GM23338 (cell line): ENCODE measurements at regions not wholly inside any gene's neighbourhood (a gene's known extent, or its start where the extent isn't known, plus 50 kb on each side); places are given as distances from the start of the nearest gene placed in this dataset.

ENCODE experiments used
- ATAC-seq: fragments of 200-7000 bp; cut with Tn5 transposase; 3 replicates; pipeline ENCODE4 v1.9.1; 2020
- DNase-seq: peaks from one replicate; pipeline ENCODE4 v3.0.0-alpha.2; 2015; ENCODE audit warnings: low spot score
- H2AFZ ChIP-seq: fragments of 200-600 bp; sonication (generic); 2 replicates; pipeline ENCODE4 v1.8.0; 2016; ENCODE audit warnings: antibody characterized with exemption, mild to moderate bottlenecking, moderate library complexity
- H3F3A ChIP-seq: fragments of 200-600 bp; sonication (generic); replicated peaks from 2 replicates; pipeline ENCODE4 v1.8.0; 2017; ENCODE audit warnings: antibody characterized with exemption, mixed run types, low read depth
- H3K27ac ChIP-seq: fragments of 200-600 bp; sonication (generic); 2 replicates; pipeline ENCODE4 v1.6.1; 2016; ENCODE audit warnings: low read depth
- H3K27me3 ChIP-seq: fragments of 200-600 bp; sonication (generic); 2 replicates; pipeline ENCODE4 v1.8.0; 2016; ENCODE audit warnings: mild to moderate bottlenecking, mixed run types, moderate library complexity; ENCODE audit not compliant: insufficient read depth
- H3K36me3 ChIP-seq: fragments of 200-600 bp; sonication (generic); 2 replicates; pipeline ENCODE4 v1.8.0; 2016; ENCODE audit warnings: mild to moderate bottlenecking; ENCODE audit not compliant: insufficient read depth
- H3K4me1 ChIP-seq: fragments of 200-600 bp; sonication (generic); 2 replicates; pipeline ENCODE4 v1.8.0; 2016; ENCODE audit warnings: mild to moderate bottlenecking, moderate library complexity; ENCODE audit not compliant: insufficient read depth
- H3K4me2 ChIP-seq: fragments of 200-600 bp; sonication (generic); 2 replicates; pipeline ENCODE4 v1.7.1; 2017; ENCODE audit warnings: mixed run types
- H3K4me3 ChIP-seq: fragments of 200-600 bp; sonication (generic); 2 replicates; pipeline ENCODE4 v1.6.1; 2016; ENCODE audit warnings: mixed run types
- H3K79me2 ChIP-seq: fragments of 200-600 bp; sonication (generic); replicated peaks from 2 replicates; pipeline ENCODE4 v1.8.0; 2017; ENCODE audit warnings: mild to moderate bottlenecking; ENCODE audit not compliant: insufficient read depth
- H3K9me2 ChIP-seq: fragments of 200-600 bp; sonication (generic); 2 replicates; pipeline ENCODE4 v1.8.0; 2017; ENCODE audit not compliant: insufficient read depth
- H4K20me1 ChIP-seq: fragments of 200-600 bp; sonication (generic); replicated peaks from 2 replicates; pipeline ENCODE4 v1.8.0; 2017; ENCODE audit warnings: mild to moderate bottlenecking; ENCODE audit not compliant: insufficient read depth
- H3K27ac Mint-ChIP-seq: 2 replicates; pipeline ENCODE4 v1.8.0; 2020; ENCODE audit warnings: inconsistent platforms, mild to moderate bottlenecking, moderate library complexity, mixed read lengths
- H3K27me3 Mint-ChIP-seq: 3 replicates; pipeline ENCODE4 v1.8.0; 2022; ENCODE audit warnings: low read depth, mild to moderate bottlenecking, moderate library complexity, mixed read lengths, inconsistent platforms; ENCODE audit not compliant: insufficient read depth, poor library complexity
- H3K36me3 Mint-ChIP-seq: 3 replicates; pipeline ENCODE4 v1.8.0; 2021; ENCODE audit warnings: low read depth, mild to moderate bottlenecking, inconsistent platforms, moderate library complexity, mixed read lengths
- H3K4me1 Mint-ChIP-seq: 3 replicates; pipeline ENCODE4 v1.8.0; 2020; ENCODE audit warnings: mild to moderate bottlenecking, inconsistent platforms, mixed read lengths
- H3K4me3 Mint-ChIP-seq: 3 replicates; pipeline ENCODE4 v1.8.0; 2021; ENCODE audit warnings: moderate library complexity, mild to moderate bottlenecking, inconsistent platforms, mixed read lengths
- H3K9me3 Mint-ChIP-seq: 3 replicates; pipeline ENCODE4 v1.8.0; 2020; ENCODE audit warnings: moderate library complexity, mild to moderate bottlenecking, inconsistent platforms, mixed read lengths
- CREB1 ChIP-seq: fragments of 250-450 bp; sonication (Bioruptor Pico); IDR thresholded peaks from 2 replicates; pipeline ENCODE4 v1.5.0; 2020; ENCODE audit warnings: low read depth, mild to moderate bottlenecking, moderate library complexity
- EZH2 ChIP-seq: fragments of 200-600 bp; sonication (generic); IDR thresholded peaks from one replicate; pipeline ENCODE4 v1.8.0; 2017; ENCODE audit warnings: antibody characterized with exemption, mild to moderate bottlenecking, low read depth; ENCODE audit not compliant: unreplicated experiment
- EZH2phosphoT487 ChIP-seq: fragments of 200-600 bp; sonication (generic); IDR thresholded peaks from one replicate; pipeline ENCODE4 v1.8.1; 2018; ENCODE audit warnings: antibody characterized with exemption; ENCODE audit not compliant: unreplicated experiment
- JUNB ChIP-seq: IDR thresholded peaks from one replicate; pipeline ENCODE4 v1.6.1; 2016; ENCODE audit warnings: antibody characterized with exemption; ENCODE audit not compliant: unreplicated experiment
- NANOG ChIP-seq: IDR thresholded peaks from 2 replicates; pipeline ENCODE4 v1.6.1; 2016; ENCODE audit warnings: antibody characterized with exemption, borderline replicate concordance
- POLR2AphosphoS5 ChIP-seq: IDR thresholded peaks from 2 replicates; pipeline ENCODE4 v1.6.1; 2016; ENCODE audit warnings: antibody characterized with exemption, low read depth
- STAT1 ChIP-seq: IDR thresholded peaks from one replicate; pipeline ENCODE4 v1.6.1; 2016; ENCODE audit warnings: antibody characterized with exemption; ENCODE audit not compliant: unreplicated experiment
- ZNF114 ChIP-seq: fragments of 250-450 bp; sonication (Bioruptor Pico); IDR thresholded peaks from 2 replicates; pipeline ENCODE4 v1.5.0; 2020; ENCODE audit warnings: mild to moderate bottlenecking, moderate library complexity
- ZNF331 ChIP-seq: fragments of 250-450 bp; sonication (Bioruptor Pico); IDR thresholded peaks from 2 replicates; pipeline ENCODE4 v1.5.0; 2020; ENCODE audit warnings: low read depth, mild to moderate bottlenecking, moderate library complexity
- TF ChIP-seq, protein P1 (sequence below): IDR thresholded peaks from 2 replicates; pipeline ENCODE4 v1.6.1; 2016; ENCODE audit warnings: antibody characterized with exemption
- TF ChIP-seq, protein P2 (sequence below): fragments of 250-450 bp; sonication (Bioruptor Pico); IDR thresholded peaks from 2 replicates; pipeline ENCODE4 v1.5.0; 2020; ENCODE audit warnings: mild to moderate bottlenecking, moderate library complexity
- TF ChIP-seq, protein P3 (sequence below), 2 experiments: fragments of 200-600 bp in 1 of 2; sonication (generic) in 1 of 2; conservative IDR thresholded peaks; 2 replicates each; pipeline versions ENCODE4 v1.5.1 to v1.6.1; 2016 to 2017; ENCODE audit warnings: antibody characterized with exemption in 2 of 2, low read depth in 2 of 2, mild to moderate bottlenecking in 2 of 2, moderate library complexity in 1 of 2
- TF ChIP-seq, protein P4 (sequence below): IDR thresholded peaks from one replicate; pipeline ENCODE4 v1.6.1; 2018; ENCODE audit warnings: antibody characterized with exemption; ENCODE audit not compliant: unreplicated experiment

DNA sequence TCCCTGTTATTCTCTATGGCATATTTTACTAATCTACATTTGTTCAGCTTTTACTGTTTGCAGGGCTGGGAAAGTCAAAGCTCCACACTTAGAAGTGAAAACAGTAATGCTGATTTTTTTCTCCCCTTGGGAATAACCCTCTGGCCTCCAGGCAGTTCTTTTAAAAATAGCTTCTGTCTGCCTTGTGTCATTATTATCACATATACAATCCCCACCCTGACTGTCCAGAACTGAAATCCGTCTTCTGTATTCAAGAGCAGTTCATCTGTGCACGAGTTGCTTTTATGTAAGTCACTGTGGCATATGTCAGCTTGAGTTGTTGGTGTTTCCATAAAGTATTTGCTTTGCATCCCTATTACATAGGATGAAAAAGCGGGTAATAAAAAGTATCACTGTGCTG lies 1221.1 kb upstream of the CELF2 start:
- TF ChIP-seq EZH2 (no peak), JUNB (no peak), ZNF331 (CRISPR knock-in tag) (no peak), ZNF114 (CRISPR knock-in tag) (no peak), CREB1 (CRISPR knock-in tag) (no peak), EZH2phosphoT487 (no peak), NANOG (no peak), STAT1 (no peak), POLR2AphosphoS5 (no peak)
- TF ChIP-seq, protein P1, sequence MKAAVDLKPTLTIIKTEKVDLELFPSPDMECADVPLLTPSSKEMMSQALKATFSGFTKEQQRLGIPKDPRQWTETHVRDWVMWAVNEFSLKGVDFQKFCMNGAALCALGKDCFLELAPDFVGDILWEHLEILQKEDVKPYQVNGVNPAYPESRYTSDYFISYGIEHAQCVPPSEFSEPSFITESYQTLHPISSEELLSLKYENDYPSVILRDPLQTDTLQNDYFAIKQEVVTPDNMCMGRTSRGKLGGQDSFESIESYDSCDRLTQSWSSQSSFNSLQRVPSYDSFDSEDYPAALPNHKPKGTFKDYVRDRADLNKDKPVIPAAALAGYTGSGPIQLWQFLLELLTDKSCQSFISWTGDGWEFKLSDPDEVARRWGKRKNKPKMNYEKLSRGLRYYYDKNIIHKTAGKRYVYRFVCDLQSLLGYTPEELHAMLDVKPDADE: no peak
- TF ChIP-seq, protein P2, sequence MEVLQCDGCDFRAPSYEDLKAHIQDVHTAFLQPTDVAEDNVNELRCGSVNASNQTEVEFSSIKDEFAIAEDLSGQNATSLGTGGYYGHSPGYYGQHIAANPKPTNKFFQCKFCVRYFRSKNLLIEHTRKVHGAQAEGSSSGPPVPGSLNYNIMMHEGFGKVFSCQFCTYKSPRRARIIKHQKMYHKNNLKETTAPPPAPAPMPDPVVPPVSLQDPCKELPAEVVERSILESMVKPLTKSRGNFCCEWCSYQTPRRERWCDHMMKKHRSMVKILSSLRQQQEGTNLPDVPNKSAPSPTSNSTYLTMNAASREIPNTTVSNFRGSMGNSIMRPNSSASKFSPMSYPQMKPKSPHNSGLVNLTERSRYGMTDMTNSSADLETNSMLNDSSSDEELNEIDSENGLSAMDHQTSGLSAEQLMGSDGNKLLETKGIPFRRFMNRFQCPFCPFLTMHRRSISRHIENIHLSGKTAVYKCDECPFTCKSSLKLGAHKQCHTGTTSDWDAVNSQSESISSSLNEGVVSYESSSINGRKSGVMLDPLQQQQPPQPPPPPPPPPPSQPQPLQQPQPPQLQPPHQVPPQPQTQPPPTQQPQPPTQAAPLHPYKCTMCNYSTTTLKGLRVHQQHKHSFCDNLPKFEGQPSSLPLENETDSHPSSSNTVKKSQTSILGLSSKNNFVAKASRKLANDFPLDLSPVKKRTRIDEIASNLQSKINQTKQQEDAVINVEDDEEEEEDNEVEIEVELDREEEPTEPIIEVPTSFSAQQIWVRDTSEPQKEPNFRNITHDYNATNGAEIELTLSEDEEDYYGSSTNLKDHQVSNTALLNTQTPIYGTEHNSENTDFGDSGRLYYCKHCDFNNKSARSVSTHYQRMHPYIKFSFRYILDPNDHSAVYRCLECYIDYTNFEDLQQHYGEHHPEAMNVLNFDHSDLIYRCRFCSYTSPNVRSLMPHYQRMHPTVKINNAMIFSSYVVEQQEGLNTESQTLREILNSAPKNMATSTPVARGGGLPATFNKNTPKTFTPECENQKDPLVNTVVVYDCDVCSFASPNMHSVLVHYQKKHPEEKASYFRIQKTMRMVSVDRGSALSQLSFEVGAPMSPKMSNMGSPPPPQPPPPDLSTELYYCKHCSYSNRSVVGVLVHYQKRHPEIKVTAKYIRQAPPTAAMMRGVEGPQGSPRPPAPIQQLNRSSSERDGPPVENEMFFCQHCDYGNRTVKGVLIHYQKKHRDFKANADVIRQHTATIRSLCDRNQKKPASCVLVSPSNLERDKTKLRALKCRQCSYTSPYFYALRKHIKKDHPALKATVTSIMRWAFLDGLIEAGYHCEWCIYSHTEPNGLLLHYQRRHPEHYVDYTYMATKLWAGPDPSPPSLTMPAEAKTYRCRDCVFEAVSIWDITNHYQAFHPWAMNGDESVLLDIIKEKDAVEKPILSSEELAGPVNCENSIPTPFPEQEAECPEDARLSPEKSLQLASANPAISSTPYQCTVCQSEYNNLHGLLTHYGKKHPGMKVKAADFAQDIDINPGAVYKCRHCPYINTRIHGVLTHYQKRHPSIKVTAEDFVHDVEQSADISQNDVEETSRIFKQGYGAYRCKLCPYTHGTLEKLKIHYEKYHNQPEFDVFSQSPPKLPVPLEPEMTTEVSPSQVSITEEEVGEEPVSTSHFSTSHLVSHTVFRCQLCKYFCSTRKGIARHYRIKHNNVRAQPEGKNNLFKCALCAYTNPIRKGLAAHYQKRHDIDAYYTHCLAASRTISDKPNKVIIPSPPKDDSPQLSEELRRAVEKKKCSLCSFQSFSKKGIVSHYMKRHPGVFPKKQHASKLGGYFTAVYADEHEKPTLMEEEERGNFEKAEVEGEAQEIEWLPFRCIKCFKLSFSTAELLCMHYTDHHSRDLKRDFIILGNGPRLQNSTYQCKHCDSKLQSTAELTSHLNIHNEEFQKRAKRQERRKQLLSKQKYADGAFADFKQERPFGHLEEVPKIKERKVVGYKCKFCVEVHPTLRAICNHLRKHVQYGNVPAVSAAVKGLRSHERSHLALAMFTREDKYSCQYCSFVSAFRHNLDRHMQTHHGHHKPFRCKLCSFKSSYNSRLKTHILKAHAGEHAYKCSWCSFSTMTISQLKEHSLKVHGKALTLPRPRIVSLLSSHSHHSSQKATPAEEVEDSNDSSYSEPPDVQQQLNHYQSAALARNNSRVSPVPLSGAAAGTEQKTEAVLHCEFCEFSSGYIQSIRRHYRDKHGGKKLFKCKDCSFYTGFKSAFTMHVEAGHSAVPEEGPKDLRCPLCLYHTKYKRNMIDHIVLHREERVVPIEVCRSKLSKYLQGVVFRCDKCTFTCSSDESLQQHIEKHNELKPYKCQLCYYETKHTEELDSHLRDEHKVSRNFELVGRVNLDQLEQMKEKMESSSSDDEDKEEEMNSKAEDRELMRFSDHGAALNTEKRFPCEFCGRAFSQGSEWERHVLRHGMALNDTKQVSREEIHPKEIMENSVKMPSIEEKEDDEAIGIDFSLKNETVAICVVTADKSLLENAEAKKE (CRISPR knock-in tag): no peak
- TF ChIP-seq, protein P3, sequence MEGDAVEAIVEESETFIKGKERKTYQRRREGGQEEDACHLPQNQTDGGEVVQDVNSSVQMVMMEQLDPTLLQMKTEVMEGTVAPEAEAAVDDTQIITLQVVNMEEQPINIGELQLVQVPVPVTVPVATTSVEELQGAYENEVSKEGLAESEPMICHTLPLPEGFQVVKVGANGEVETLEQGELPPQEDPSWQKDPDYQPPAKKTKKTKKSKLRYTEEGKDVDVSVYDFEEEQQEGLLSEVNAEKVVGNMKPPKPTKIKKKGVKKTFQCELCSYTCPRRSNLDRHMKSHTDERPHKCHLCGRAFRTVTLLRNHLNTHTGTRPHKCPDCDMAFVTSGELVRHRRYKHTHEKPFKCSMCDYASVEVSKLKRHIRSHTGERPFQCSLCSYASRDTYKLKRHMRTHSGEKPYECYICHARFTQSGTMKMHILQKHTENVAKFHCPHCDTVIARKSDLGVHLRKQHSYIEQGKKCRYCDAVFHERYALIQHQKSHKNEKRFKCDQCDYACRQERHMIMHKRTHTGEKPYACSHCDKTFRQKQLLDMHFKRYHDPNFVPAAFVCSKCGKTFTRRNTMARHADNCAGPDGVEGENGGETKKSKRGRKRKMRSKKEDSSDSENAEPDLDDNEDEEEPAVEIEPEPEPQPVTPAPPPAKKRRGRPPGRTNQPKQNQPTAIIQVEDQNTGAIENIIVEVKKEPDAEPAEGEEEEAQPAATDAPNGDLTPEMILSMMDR (conservative IDR thresholded peaks at IDR 0.05; ENCODE audit: low read depth in 2 of 2): no peak
- TF ChIP-seq, protein P4, sequence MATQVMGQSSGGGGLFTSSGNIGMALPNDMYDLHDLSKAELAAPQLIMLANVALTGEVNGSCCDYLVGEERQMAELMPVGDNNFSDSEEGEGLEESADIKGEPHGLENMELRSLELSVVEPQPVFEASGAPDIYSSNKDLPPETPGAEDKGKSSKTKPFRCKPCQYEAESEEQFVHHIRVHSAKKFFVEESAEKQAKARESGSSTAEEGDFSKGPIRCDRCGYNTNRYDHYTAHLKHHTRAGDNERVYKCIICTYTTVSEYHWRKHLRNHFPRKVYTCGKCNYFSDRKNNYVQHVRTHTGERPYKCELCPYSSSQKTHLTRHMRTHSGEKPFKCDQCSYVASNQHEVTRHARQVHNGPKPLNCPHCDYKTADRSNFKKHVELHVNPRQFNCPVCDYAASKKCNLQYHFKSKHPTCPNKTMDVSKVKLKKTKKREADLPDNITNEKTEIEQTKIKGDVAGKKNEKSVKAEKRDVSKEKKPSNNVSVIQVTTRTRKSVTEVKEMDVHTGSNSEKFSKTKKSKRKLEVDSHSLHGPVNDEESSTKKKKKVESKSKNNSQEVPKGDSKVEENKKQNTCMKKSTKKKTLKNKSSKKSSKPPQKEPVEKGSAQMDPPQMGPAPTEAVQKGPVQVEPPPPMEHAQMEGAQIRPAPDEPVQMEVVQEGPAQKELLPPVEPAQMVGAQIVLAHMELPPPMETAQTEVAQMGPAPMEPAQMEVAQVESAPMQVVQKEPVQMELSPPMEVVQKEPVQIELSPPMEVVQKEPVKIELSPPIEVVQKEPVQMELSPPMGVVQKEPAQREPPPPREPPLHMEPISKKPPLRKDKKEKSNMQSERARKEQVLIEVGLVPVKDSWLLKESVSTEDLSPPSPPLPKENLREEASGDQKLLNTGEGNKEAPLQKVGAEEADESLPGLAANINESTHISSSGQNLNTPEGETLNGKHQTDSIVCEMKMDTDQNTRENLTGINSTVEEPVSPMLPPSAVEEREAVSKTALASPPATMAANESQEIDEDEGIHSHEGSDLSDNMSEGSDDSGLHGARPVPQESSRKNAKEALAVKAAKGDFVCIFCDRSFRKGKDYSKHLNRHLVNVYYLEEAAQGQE: no peak
- Histone ChIP-seq H4K20me1 (no peaks in the 10 kb centered on the region), H3K4me2 (no peak overlapping the region), H2AFZ (no peak overlapping the region), H3K4me3 (no peak overlapping the region), H3K9me2 (no peaks in the 10 kb centered on the region), H3K79me2 (no peaks in the 10 kb centered on the region), H3K27ac (no peak overlapping the region), H3K27me3 (no peaks in the 10 kb centered on the region), H3K36me3 (no peaks in the 10 kb centered on the region), H3F3A (no peaks in the 10 kb centered on the region), H3K4me1 (no peaks in the 10 kb centered on the region)
- H3K4me1 Mint-ChIP-seq: no peaks in the 10 kb centered on the region
- no peak overlapping the region for H3K4me3 Mint-ChIP-seq
- no peak overlapping the region for H3K27ac Mint-ChIP-seq
- ATAC-seq: no peak
- H3K27me3 Mint-ChIP-seq: peaks cover 2% of the 10 kb centered on the region
- no peaks in the 10 kb centered on the region for H3K36me3 Mint-ChIP-seq
- DNase-seq: no peak
- H3K9me3 Mint-ChIP-seq: no peaks in the 10 kb centered on the region
